Transverse colon (tissue), 4 donors: ENCODE measurements at regions not wholly inside any gene's neighbourhood (a gene's known extent, or its start where the extent isn't known, plus 50 kb on each side); places are given as distances from the start of the nearest gene placed in this dataset.
"Not testable (repeated sequence)": the region's sequence is repeated elsewhere in the genome, so short reads cannot be mapped to it uniquely, and the experiment has no call there.

ENCODE experiments used
- DNase-seq: peaks from one replicate; pipeline ENCODE4 v3.0.0-alpha.2; 2019
- H3K27ac ChIP-seq, 4 donors: fragments of 200-600 bp; sonication (generic); 2 replicates each; pipeline ENCODE4 v1.5.1; 2016 to 2018; ENCODE audit warnings: inconsistent platforms in 4 of 4
- H3K27me3 ChIP-seq: fragments of 200-600 bp; sonication (generic); 2 replicates; pipeline ENCODE4 v1.5.1; 2017; ENCODE audit warnings: inconsistent platforms
- H3K36me3 ChIP-seq, 4 donors: fragments of 200-600 bp; sonication (generic); 2 replicates each; pipeline ENCODE4 v1.5.1; 2017 to 2019; ENCODE audit warnings: inconsistent platforms in 4 of 4
- H3K4me1 ChIP-seq, 4 donors: fragments of 200-600 bp; sonication (generic); 2 replicates each; pipeline ENCODE4 v1.5.1; 2017 to 2020; ENCODE audit warnings: inconsistent platforms in 4 of 4
- H3K4me3 ChIP-seq, 4 donors: fragments of 200-600 bp; sonication (generic); 1 replicate in 1 of 4; 2 replicates in 3 of 4; pipeline versions ENCODE4 v1.5.1 to v1.6.1; 2017 to 2019; ENCODE audit warnings: inconsistent platforms in 4 of 4
- H3K9me3 ChIP-seq, 2 donors: fragments of 200-600 bp; sonication (generic); 2 replicates each; pipeline ENCODE4 v1.5.1; 2017 to 2019; ENCODE audit warnings: inconsistent platforms in 2 of 2
- EP300 ChIP-seq: sonication (generic); formaldehyde crosslinking; IDR thresholded peaks from one replicate; pipeline ENCODE4 v1.6.1; 2017; ENCODE audit warnings: antibody characterized with exemption, low read depth
- POLR2A ChIP-seq: fragments of 450-650 bp; IDR thresholded peaks from one replicate; pipeline ENCODE4 v1.6.1; 2016; ENCODE audit warnings: antibody characterized with exemption, mild to moderate bottlenecking, moderate library complexity
- POLR2AphosphoS5 ChIP-seq, 3 donors: sonication (generic); formaldehyde crosslinking; IDR thresholded peaks; one replicate each; pipeline ENCODE4 v1.6.1; 2016; ENCODE audit warnings: antibody characterized with exemption in 3 of 3
- WGBS, 2 donors: methylation state at CpG; one replicate each; pipeline ENCODE4 v1.1.5; 2018; ENCODE audit warnings: low coverage in 1 of 2; 5-methylcytosine and 5-hydroxymethylcytosine counted together
- in situ Hi-C, 4 donors: fragments of 200-750 bp; cut with MboI; loops; one replicate each; pipeline versions ENCODE4 v1.15.0 to v1.15.1; 2017; ENCODE audit warnings: low sequenced_read_pairs in 3 of 4, low pct_ligation_motif_present in 1 of 4, low pct_unique_long_range_greater_than_20kb in 1 of 4
- intact Hi-C: fragments of 100-400 bp; cut with DNase I; formaldehyde crosslinking; loops from one replicate; pipeline ENCODE4 v1.15.1; 2023; ENCODE audit warnings: low total_unique reads
- TF ChIP-seq, protein P1 (sequence below), 5 experiments: fragments of 200-600 bp in 3 of 5; fragments of 450-650 bp in 2 of 5; sonication (generic) in 3 of 5; IDR thresholded peaks; 1 replicate in 2 of 5; 2 replicates in 3 of 5; pipeline ENCODE4 v1.5.1; 2016 to 2017; ENCODE audit warnings: antibody characterized with exemption in 5 of 5, inconsistent platforms in 3 of 5, mild to moderate bottlenecking in 2 of 5, moderate library complexity in 1 of 5

GRCh38 chr9:29230931-29231330 is 1657.7 kb upstream of the C9orf72 start:
- Histone ChIP-seq H3K36me3 (no peaks in the 10 kb centered on the region), H3K27me3 (no peaks in the 10 kb centered on the region), H3K27ac (no peak overlapping the region), H3K4me1 (no peaks in the 10 kb centered on the region), H3K4me3 (no peak overlapping the region), H3K9me3 (no peaks in the 10 kb centered on the region)
- 46 to 56% methylated on average over 2 of the region's 2 CpGs for WGBS, 2 donors
- no peak for DNase-seq
- TF ChIP-seq, protein P1, sequence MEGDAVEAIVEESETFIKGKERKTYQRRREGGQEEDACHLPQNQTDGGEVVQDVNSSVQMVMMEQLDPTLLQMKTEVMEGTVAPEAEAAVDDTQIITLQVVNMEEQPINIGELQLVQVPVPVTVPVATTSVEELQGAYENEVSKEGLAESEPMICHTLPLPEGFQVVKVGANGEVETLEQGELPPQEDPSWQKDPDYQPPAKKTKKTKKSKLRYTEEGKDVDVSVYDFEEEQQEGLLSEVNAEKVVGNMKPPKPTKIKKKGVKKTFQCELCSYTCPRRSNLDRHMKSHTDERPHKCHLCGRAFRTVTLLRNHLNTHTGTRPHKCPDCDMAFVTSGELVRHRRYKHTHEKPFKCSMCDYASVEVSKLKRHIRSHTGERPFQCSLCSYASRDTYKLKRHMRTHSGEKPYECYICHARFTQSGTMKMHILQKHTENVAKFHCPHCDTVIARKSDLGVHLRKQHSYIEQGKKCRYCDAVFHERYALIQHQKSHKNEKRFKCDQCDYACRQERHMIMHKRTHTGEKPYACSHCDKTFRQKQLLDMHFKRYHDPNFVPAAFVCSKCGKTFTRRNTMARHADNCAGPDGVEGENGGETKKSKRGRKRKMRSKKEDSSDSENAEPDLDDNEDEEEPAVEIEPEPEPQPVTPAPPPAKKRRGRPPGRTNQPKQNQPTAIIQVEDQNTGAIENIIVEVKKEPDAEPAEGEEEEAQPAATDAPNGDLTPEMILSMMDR (IDR thresholded peaks at IDR 0.05) = no peak
- TF ChIP-seq EP300 (no peak), POLR2AphosphoS5 (IDR thresholded peaks at IDR 0.05) (no peak), POLR2A (no peak)
- in situ Hi-C loops = loop anchor here in 1 of 4 donors (25.0 kb wide), 1 partner anchor 469 kb away; no protein-coding TSS in a partner anchor
- intact Hi-C loops = loop anchor here (5.0 kb wide), 1 partner anchor 1914 kb away; no protein-coding TSS in a partner anchor

- Histone ChIP-seq H3K27me3 (no peaks in the 10 kb centered on the region), H3K4me1 (no peaks in the 10 kb centered on the region), H3K27ac (no peak overlapping the region), H3K4me3 (no peak overlapping the region), H3K36me3 (no peaks in the 10 kb centered on the region), H3K9me3 (no peaks in the 10 kb centered on the region)
- in situ Hi-C loops = loop anchor here in 1 of 4 donors (25.0 kb wide), 1 partner anchor 471 kb away; no protein-coding TSS in a partner anchor
- intact Hi-C loops = loop anchor here (5.0 kb wide), 1 partner anchor 1916 kb away; no protein-coding TSS in a partner anchor
- DNase-seq = no peak
- TF ChIP-seq, protein P1 (IDR thresholded peaks at IDR 0.05) = no peak
- TF ChIP-seq POLR2A = no peak
- 68 to 85% methylated on average over 2 of the region's 2 CpGs for WGBS, 2 donors
Observed at GRCh38 chr9:29233193-29233592, 1659.9 kb upstream of the C9orf72 start.

- Histone ChIP-seq H3K27me3 (no peaks in the 10 kb centered on the region), H3K4me3 (no peak overlapping the region), H3K27ac (no peak overlapping the region), H3K9me3 (no peaks in the 10 kb centered on the region), H3K4me1 (no peaks in the 10 kb centered on the region), H3K36me3 (no peaks in the 10 kb centered on the region)
- in situ Hi-C loops (loop anchor here in 1 of 4 donors (25.0 kb wide), 1 partner anchor 479 kb away; no protein-coding TSS in a partner anchor), intact Hi-C loops (no loop called here)
- no peak for DNase-seq
- 91 to 100% methylated on average over 1 of the region's 1 CpG for WGBS, 2 donors
- TF ChIP-seq, protein P1 (IDR thresholded peaks at IDR 0.05) = no peak
- no peak for TF ChIP-seq EP300
- no peak for TF ChIP-seq POLR2AphosphoS5 (IDR thresholded peaks at IDR 0.05)
- no peak for TF ChIP-seq POLR2A
Observed at GRCh38 chr9:29241320-29241719, 1668.0 kb upstream of the C9orf72 start.

DNA sequence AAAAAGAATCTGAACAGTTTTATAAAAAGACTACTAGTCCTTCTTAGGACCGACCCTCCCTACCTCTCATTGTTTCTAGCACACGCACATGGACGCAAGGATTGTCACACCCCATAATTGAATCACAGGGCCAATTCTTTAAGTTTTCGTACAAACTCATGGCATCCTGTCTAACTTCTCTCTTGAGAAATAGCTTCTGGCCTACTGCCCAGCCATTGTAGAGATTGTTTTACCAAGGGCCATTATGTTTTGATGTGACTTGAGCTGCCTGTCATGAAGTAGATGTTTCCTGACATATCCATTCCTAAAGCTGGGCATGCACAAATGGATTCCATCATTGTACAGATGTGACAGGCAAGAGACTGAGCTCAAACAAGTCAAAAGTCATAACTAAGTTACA is 1672.1 kb upstream of the C9orf72 start:
- Histone ChIP-seq H3K27ac (no peak overlapping the region), H3K4me1 (no peaks in the 10 kb centered on the region), H3K36me3 (no peaks in the 10 kb centered on the region), H3K4me3 (no peak overlapping the region), H3K27me3 (no peaks in the 10 kb centered on the region), H3K9me3 (no peaks in the 10 kb centered on the region)
- intact Hi-C loops = no loop called here
- in situ Hi-C loops = loop anchor here in 1 of 4 donors (25.0 kb wide), 1 partner anchor 483 kb away; no protein-coding TSS in a partner anchor
- DNase-seq = no peak
- TF ChIP-seq EP300 (no peak), POLR2AphosphoS5 (IDR thresholded peaks at IDR 0.05) (no peak), POLR2A (no peak)
- TF ChIP-seq, protein P1 (IDR thresholded peaks at IDR 0.05) = no peak
- 85 to 89% methylated on average over 3 to 4 of the region's 4 CpGs for WGBS, 2 donors

DNA sequence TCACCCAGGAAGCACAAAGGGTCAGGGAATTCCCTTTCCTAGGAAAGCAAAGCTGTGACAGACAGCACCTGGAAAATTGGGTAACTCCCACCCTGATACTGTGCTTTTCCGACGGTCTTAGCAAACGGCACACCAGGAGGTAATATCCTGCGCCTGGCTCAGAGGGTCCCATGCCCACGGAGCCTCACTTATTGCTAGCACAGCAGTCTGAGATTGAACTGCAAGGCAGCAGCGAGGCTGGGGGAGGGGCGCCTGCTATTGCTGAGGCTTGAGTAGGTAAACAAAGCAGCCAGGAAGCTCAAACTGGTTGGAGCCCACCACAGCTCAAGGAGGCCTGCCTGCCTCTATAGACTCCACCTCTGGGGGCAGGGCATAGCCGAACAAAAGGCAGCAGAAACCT is 1697.1 kb upstream of the C9orf72 start:
- H3K27ac ChIP-seq, H3K4me3 ChIP-seq, H3K4me1 ChIP-seq, H3K36me3 ChIP-seq, H3K27me3 ChIP-seq, H3K9me3 ChIP-seq, DNase-seq, intact Hi-C loops: not testable (repeated sequence)
- in situ Hi-C loops = loop anchor here in 1 of 4 donors (25.0 kb wide), 1 partner anchor 108 kb away; no protein-coding TSS in a partner anchor
- WGBS, 2 donors = 82% methylated on average over 8 of the region's 8 CpGs; no CpG with 5 or more reads in 1 of the 2 donors
